K562 (cell line): ENCODE measurements at regions not wholly inside any gene's neighbourhood (a gene's known extent, or its start where the extent isn't known, plus 50 kb on each side); places are given as distances from the start of the nearest gene placed in this dataset.

ENCODE experiments used
- ATAC-seq: fragments of 200-7000 bp; cut with Tn5 transposase; 3 replicates; pipeline ENCODE4 v1.9.1; 2020; ENCODE audit warnings: moderate library complexity
- BruUV-seq: library from RNA; stranded (reverse); fragments of 400-500 nt; replicated peaks from 2 replicates; lab custom pipeline; 2021; lab: Mats Ljungman, UMichigan
- CTCF ChIA-PET: fragments of 300-600 bp; formaldehyde crosslinking; extraction: SDS; loops from one replicate; lab custom pipeline; 2021; ENCODE audit warnings: low intra/inter-chr PET ratio; lab: Yijun Ruan, JAX
- POLR2A ChIA-PET: fragments of 300-600, 350-650 bp; sonication (Branson Sonifier 250); formaldehyde crosslinking; extraction: SDS; loops from one replicate; lab custom pipeline; 2021; ENCODE audit warnings: antibody characterized with exemption, inconsistent platforms; lab: Yijun Ruan, JAX
- DNase-seq, 4 experiments: peaks; one replicate each; pipeline versions ENCODE4 v3.0.0 to v3.0.0-alpha.2; 2011 to 2018; ENCODE audit warnings: low spot score in 3 of 4, mixed read lengths in 3 of 4; ENCODE audit errors: extremely low read depth in 1 of 4
- FAIRE-seq: peaks from 2 replicates; lab custom pipeline; 2011; peaks lifted over from hg19 to GRCh38; lab: Jason Lieb, UNC
- H2AFZ ChIP-seq: 2 replicates; pipeline ENCODE4 v1.6.0; 2011; ENCODE audit warnings: low read depth, low read length, control low read depth, inconsistent platforms
- H3K27ac ChIP-seq: fragments of 200-600 bp; 3 replicates; pipeline ENCODE4 v1.8.0; 2011; ENCODE audit warnings: low read depth, mild to moderate bottlenecking, control low read depth, inconsistent platforms, low read length, moderate library complexity, mixed read lengths; ENCODE audit errors: extremely low read depth
- H3K27me3 ChIP-seq, 2 experiments: fragments of 300-600 bp in 1 of 2; 2 replicates in 1 of 2; 3 replicates in 1 of 2; pipeline versions ENCODE4 v1.6.0 to v1.8.0; 2011; ENCODE audit warnings: inconsistent platforms in 2 of 2, low read length in 2 of 2, mild to moderate bottlenecking in 1 of 2, mixed read lengths in 1 of 2, moderate library complexity in 1 of 2; ENCODE audit not compliant: control insufficient read depth in 2 of 2, insufficient read depth in 2 of 2
- H3K36me3 ChIP-seq: fragments of 300-600 bp; 3 replicates; pipeline ENCODE4 v1.8.0; 2011; ENCODE audit warnings: mild to moderate bottlenecking, low read length, inconsistent platforms; ENCODE audit not compliant: control insufficient read depth, insufficient read depth
- H3K4me1 ChIP-seq, 2 experiments: fragments of 200-600 bp in 1 of 2; replicated peaks in 1 of 2; 2 replicates in 1 of 2; 3 replicates in 1 of 2; pipeline versions ENCODE4 v1.5.1 to v1.8.0; 2011; ENCODE audit warnings: inconsistent platforms in 2 of 2, low read length in 2 of 2, mild to moderate bottlenecking in 1 of 2, mixed read lengths in 1 of 2, moderate library complexity in 1 of 2; ENCODE audit not compliant: control insufficient read depth in 2 of 2, insufficient read depth in 2 of 2
- H3K4me2 ChIP-seq: 2 replicates; pipeline ENCODE4 v1.6.1; 2011; ENCODE audit warnings: low read length, control low read depth, inconsistent platforms, mixed read lengths; ENCODE audit not compliant: insufficient read depth
- H3K4me3 ChIP-seq: fragments of 200-600 bp; sonication (generic), shearing (Covaris generic); 2 replicates; pipeline ENCODE4 v1.5.1; 2016; ENCODE audit warnings: control low read depth, inconsistent platforms
- H3K79me2 ChIP-seq: fragments of 200-600 bp; 3 replicates; pipeline ENCODE4 v1.8.0; 2011; ENCODE audit warnings: low read length, inconsistent platforms; ENCODE audit not compliant: control insufficient read depth, insufficient read depth
- H3K9ac ChIP-seq, 2 experiments: 2 replicates each; pipeline versions ENCODE4 v1.6.0 to v1.6.1; 2011; ENCODE audit warnings: low read depth in 2 of 2, low read length in 2 of 2, control low read depth in 1 of 2, inconsistent platforms in 1 of 2, mild to moderate bottlenecking in 1 of 2, mixed read lengths in 1 of 2; ENCODE audit not compliant: insufficient read depth in 1 of 2
- H3K9me1 ChIP-seq: one replicate; pipeline ENCODE4 v1.6.0; 2011; ENCODE audit warnings: inconsistent platforms, mild to moderate bottlenecking, low read length, moderate library complexity; ENCODE audit not compliant: control insufficient read depth, insufficient read depth
- H3K9me3 ChIP-seq: replicated peaks from 2 replicates; pipeline ENCODE4 v1.5.1; 2011; ENCODE audit warnings: low read depth, low read length, inconsistent platforms; ENCODE audit not compliant: control insufficient read depth, insufficient read depth
- H4K20me1 ChIP-seq: replicated peaks from 2 replicates; pipeline ENCODE4 v1.6.1; 2011; ENCODE audit warnings: low read length, inconsistent platforms, mixed read lengths; ENCODE audit not compliant: control insufficient read depth, insufficient read depth
- AFF4 ChIP-seq: sonication (generic); formaldehyde crosslinking; IDR thresholded peaks from 2 replicates; pipeline ENCODE4 v1.8.0; 2023; ENCODE audit warnings: mild to moderate bottlenecking, missing genetic modification reagents
- CBX2 ChIP-seq: fragments of 200-600 bp; sonication (generic); IDR thresholded peaks from one replicate; pipeline ENCODE4 v1.6.1; 2012; ENCODE audit warnings: mild to moderate bottlenecking, low read length, inconsistent platforms; ENCODE audit not compliant: insufficient read depth, poor library complexity, severe bottlenecking
- GATAD2B ChIP-seq: fragments of 450-650 bp; IDR thresholded peaks from 2 replicates; pipeline ENCODE4 v1.6.1; 2017; ENCODE audit warnings: mild to moderate bottlenecking, borderline replicate concordance
- MLLT1 ChIP-seq, 2 experiments: fragments of 450-650 bp; IDR thresholded peaks; 2 replicates each; pipeline ENCODE4 v1.6.1; 2016
- MYNN ChIP-seq, 2 experiments: sonication (generic); formaldehyde crosslinking in 1 of 2; IDR thresholded peaks; 2 replicates each; pipeline versions ENCODE4 v1.5.0 to v1.6.1; 2016 to 2020; ENCODE audit warnings: antibody characterized with exemption in 1 of 2, missing genetic modification reagents in 1 of 2
- NFE2 ChIP-seq: IDR thresholded peaks from 2 replicates; pipeline ENCODE4 v1.6.1; 2014; ENCODE audit warnings: antibody characterized with exemption, low read depth
- NR2F6 ChIP-seq: fragments of 450-650 bp; formaldehyde crosslinking; IDR thresholded peaks from 2 replicates; pipeline ENCODE4 v1.4.0; 2020; ENCODE audit warnings: mild to moderate bottlenecking
- RBBP5 ChIP-seq: fragments of 200-600 bp; sonication (generic); IDR thresholded peaks from 2 replicates; pipeline ENCODE4 v1.6.1; 2012; ENCODE audit warnings: borderline replicate concordance, mild to moderate bottlenecking, low read length, control low read depth, inconsistent platforms; ENCODE audit not compliant: insufficient read depth, poor library complexity, severe bottlenecking
- RBM25 ChIP-seq: fragments of 200-400 bp; formaldehyde crosslinking; IDR thresholded peaks from 2 replicates; pipeline ENCODE4 v1.6.1; 2018; ENCODE audit warnings: low read length, low read depth, moderate library complexity; ENCODE audit not compliant: severe bottlenecking
- SMAD2 ChIP-seq: fragments of 150-350 bp; IDR thresholded peaks from 2 replicates; pipeline ENCODE4 v1.6.1; 2014; ENCODE audit warnings: low read depth, mild to moderate bottlenecking, low read length
- SP2 ChIP-seq: IDR thresholded peaks from 2 replicates; pipeline ENCODE4 v1.6.1; 2011; ENCODE audit warnings: mild to moderate bottlenecking, low read depth, low read length, moderate library complexity; ENCODE audit not compliant: poor library complexity, severe bottlenecking; ENCODE audit errors: extremely low read depth
- ZFPM2 ChIP-seq: fragments of 250-450 bp; sonication (Bioruptor Pico); IDR thresholded peaks from 2 replicates; pipeline ENCODE4 v1.5.1; 2022; ENCODE audit warnings: mild to moderate bottlenecking
- ZNF217 ChIP-seq: sonication (generic); formaldehyde crosslinking; IDR thresholded peaks from 2 replicates; pipeline ENCODE4 v1.8.0; 2022; ENCODE audit warnings: mild to moderate bottlenecking, missing genetic modification reagents
- ZNF398 ChIP-seq: fragments of 250-450 bp; sonication (Bioruptor Pico); IDR thresholded peaks from 2 replicates; pipeline ENCODE4 v1.8.0; 2021; ENCODE audit warnings: moderate library complexity, mild to moderate bottlenecking, inconsistent platforms
- ZNF586 ChIP-seq: fragments of 450-650 bp; formaldehyde crosslinking; conservative IDR thresholded peaks from 2 replicates; pipeline ENCODE4 v1.4.0; 2020; ENCODE audit warnings: mild to moderate bottlenecking, moderate library complexity
- WGBS: fragments of 100-300 bp; shearing (Covaris generic); methylation state at CpG from one replicate; pipeline ENCODE4 v1.1.6; 2016; ENCODE audit warnings: low coverage, mixed read lengths; ENCODE audit not compliant: insufficient coverage; ENCODE audit errors: missing lambda C conversion rate; 5-methylcytosine and 5-hydroxymethylcytosine counted together
- in situ Hi-C: fragments of 300-500 bp; cut with MboI; formaldehyde crosslinking; loops from 4 replicates; pipeline ENCODE4 v1.15.0; 2018; ENCODE audit warnings: inconsistent platforms, mixed read lengths
- intact Hi-C: fragments of 100-400 bp; cut with micrococcal nuclease; formaldehyde crosslinking; loops from 2 replicates; pipeline ENCODE4 v1.14.2; 2022

GRCh38 chr7:110375068-110375467 lies 715.9 kb upstream of the LRRN3 start (continued):
- TF ChIP-seq ZNF398 (CRISPR knock-in tag) (no peak), RBM25 (no peak)

- 0 out of 2 replicates have a peak, but pooled peaks cover 1% of the 10 kb centered on the region for H3K9me3 ChIP-seq
- no peak overlapping the region for H3K4me2 ChIP-seq
- DNase-seq: no peak
- H3K79me2 ChIP-seq: no peaks in the 10 kb centered on the region
- CTCF ChIA-PET: no interaction called here
- no peaks in the 10 kb centered on the region for H3K4me1 ChIP-seq
- H3K27me3 ChIP-seq: no peaks in the 10 kb centered on the region
- POLR2A ChIA-PET: no interaction called here
- no peak overlapping the region for H3K4me3 ChIP-seq
- no peaks in the 10 kb centered on the region for H4K20me1 ChIP-seq
- in situ Hi-C loops: no loop called here
- H3K9me1 ChIP-seq: no peaks in the 10 kb centered on the region
- no peak overlapping the region for H2AFZ ChIP-seq
- intact Hi-C loops: no loop called here
- BruUV-seq: no TSS peak
- H3K36me3 ChIP-seq: no peaks in the 10 kb centered on the region
- H3K9ac ChIP-seq: no peak overlapping the region
- 0% methylated on average over 6 of the region's 6 CpGs for WGBS
- H3K27ac ChIP-seq: no peak overlapping the region
- FAIRE-seq: no peak
- no peak for ATAC-seq
- no peak for TF ChIP-seq SP2
- TF ChIP-seq NR2F6 (CRISPR knock-in tag): no peak
- no peak for TF ChIP-seq SMAD2
- no peak for TF ChIP-seq CBX2
- TF ChIP-seq GATAD2B: no peak
- no peak for TF ChIP-seq ZNF217
- no peak for TF ChIP-seq AFF4
- no peak for TF ChIP-seq MYNN (IDR thresholded peaks at IDR 0.05)
- TF ChIP-seq MYNN (CRISPR knock-in tag; IDR thresholded peaks at IDR 0.05): no peak
- no peak for TF ChIP-seq ZFPM2 (CRISPR knock-in tag)
- no peak for TF ChIP-seq RBBP5
- no peak for TF ChIP-seq NFE2
- no peak for TF ChIP-seq MLLT1 (IDR thresholded peaks at IDR 0.05)
- TF ChIP-seq ZNF586 (CRISPR knock-in tag): no peak
Observed at GRCh38 chr7:110382736-110383135, 708.2 kb upstream of the LRRN3 start.
